ENCODE measurements at regions not wholly inside any gene's neighbourhood (a gene's known extent, or its start where the extent isn't known, plus 50 kb on each side); places are given as distances from the start of the nearest gene placed in this dataset.

DNA sequence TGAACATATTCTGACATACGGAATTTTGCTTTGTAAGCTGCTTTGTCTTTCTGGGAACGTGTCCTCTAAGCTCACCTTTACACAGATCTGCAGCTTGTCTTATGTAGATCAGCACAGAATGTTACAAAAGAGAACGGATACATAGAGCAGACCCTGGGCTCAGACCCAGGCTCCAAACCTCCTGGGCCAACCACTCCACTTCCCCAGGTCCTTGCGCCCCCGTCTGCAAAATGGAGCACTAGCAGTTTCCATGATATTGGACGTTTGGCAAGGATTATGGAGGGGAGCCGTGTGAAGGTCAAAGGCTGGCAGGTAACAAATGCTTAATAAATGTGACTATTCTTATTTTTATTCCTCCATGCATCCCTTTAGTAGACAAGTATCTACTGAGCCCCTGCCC is 358.4 kb downstream of the CTTN start:
- H3K4me1 ChIP-seq: peaks cover 5% of the 10 kb centered on the region
- H3K4me1 Mint-ChIP-seq: peaks cover 10% of the 10 kb centered on the region
- no peak overlapping the region for H3K9ac ChIP-seq
- no peak overlapping the region for H3K4me3 Mint-ChIP-seq
- no peaks in the 10 kb centered on the region for H3K79me2 ChIP-seq (ENCODE audit: low read depth)
- H2AFZ ChIP-seq (replicated peaks): no peak overlapping the region
- TF ChIP-seq EZH2 (IDR thresholded peaks at IDR 0.05): no peak
- TF ChIP-seq, protein P1, sequence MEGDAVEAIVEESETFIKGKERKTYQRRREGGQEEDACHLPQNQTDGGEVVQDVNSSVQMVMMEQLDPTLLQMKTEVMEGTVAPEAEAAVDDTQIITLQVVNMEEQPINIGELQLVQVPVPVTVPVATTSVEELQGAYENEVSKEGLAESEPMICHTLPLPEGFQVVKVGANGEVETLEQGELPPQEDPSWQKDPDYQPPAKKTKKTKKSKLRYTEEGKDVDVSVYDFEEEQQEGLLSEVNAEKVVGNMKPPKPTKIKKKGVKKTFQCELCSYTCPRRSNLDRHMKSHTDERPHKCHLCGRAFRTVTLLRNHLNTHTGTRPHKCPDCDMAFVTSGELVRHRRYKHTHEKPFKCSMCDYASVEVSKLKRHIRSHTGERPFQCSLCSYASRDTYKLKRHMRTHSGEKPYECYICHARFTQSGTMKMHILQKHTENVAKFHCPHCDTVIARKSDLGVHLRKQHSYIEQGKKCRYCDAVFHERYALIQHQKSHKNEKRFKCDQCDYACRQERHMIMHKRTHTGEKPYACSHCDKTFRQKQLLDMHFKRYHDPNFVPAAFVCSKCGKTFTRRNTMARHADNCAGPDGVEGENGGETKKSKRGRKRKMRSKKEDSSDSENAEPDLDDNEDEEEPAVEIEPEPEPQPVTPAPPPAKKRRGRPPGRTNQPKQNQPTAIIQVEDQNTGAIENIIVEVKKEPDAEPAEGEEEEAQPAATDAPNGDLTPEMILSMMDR (IDR thresholded peaks at IDR 0.05): no peak
- TF ChIP-seq EZH2phosphoT487 (IDR thresholded peaks at IDR 0.05): no peak
- no peak overlapping the region for H3K27ac ChIP-seq
- H3K9me3 Mint-ChIP-seq: peaks cover 9% of the 10 kb centered on the region
- H4K20me1 ChIP-seq (ENCODE audit: low read depth): no peaks in the 10 kb centered on the region
- H3K36me3 Mint-ChIP-seq: no peaks in the 10 kb centered on the region
- peaks cover under 1% of the 10 kb centered on the region for H3K36me3 ChIP-seq
- no peak for DNase-seq (ENCODE audit: low spot score)
- H3F3A ChIP-seq (ENCODE audit: low read depth): no peaks in the 10 kb centered on the region
- peaks cover under 1% of the 10 kb centered on the region for H3K9me3 ChIP-seq (ENCODE audit: low read depth)
- no peak overlapping the region for H3K4me2 ChIP-seq
- no peaks in the 10 kb centered on the region for H3K27me3 ChIP-seq
- H3K27ac Mint-ChIP-seq: no peak overlapping the region
- no peak overlapping the region for H3K4me3 ChIP-seq
- H3K27me3 Mint-ChIP-seq (ENCODE audit: insufficient read depth, low read depth): peaks cover 11% of the 10 kb centered on the region

DNA sequence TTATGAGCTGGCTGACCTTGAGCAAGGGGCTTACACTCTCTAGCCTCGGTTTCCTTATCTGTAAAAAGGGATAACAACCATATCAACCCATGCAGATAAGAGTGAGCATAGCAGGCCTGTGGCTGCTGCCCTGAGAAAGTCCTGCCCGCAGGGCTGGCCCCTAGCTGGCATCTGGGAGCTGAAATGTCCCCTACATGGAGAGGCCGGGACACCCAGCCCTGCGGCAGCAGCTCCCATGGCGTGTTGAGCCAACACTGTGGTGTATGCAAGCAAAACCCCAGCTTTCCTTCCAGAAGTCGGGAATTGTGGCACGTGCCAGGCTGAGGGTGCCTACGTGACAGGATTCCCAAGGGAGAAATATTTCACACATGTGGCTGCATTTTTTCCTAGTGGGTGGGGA is 358.9 kb downstream of the CTTN start:
- H3K27ac Mint-ChIP-seq: no peak overlapping the region
- Histone ChIP-seq H4K20me1 (ENCODE audit: low read depth) (no peaks in the 10 kb centered on the region), H3K9ac (no peak overlapping the region), H3K4me2 (no peak overlapping the region), H2AFZ (replicated peaks) (no peak overlapping the region), H3K4me3 (no peak overlapping the region), H3K79me2 (ENCODE audit: low read depth) (no peaks in the 10 kb centered on the region), H3K27me3 (no peaks in the 10 kb centered on the region), H3K4me1 (peaks cover 5% of the 10 kb centered on the region), H3F3A (ENCODE audit: low read depth) (no peaks in the 10 kb centered on the region), H3K27ac (no peak overlapping the region), H3K9me3 (ENCODE audit: low read depth) (no peaks in the 10 kb centered on the region), H3K36me3 (no peaks in the 10 kb centered on the region)
- no peak overlapping the region for H3K4me3 Mint-ChIP-seq
- H3K36me3 Mint-ChIP-seq: no peaks in the 10 kb centered on the region
- peaks cover 8% of the 10 kb centered on the region for H3K27me3 Mint-ChIP-seq (ENCODE audit: insufficient read depth, low read depth)
- no peak for DNase-seq (ENCODE audit: low spot score)
- peaks cover 12% of the 10 kb centered on the region for H3K4me1 Mint-ChIP-seq
- peaks cover 6% of the 10 kb centered on the region for H3K9me3 Mint-ChIP-seq
- TF ChIP-seq EZH2phosphoT487 (IDR thresholded peaks at IDR 0.05): no peak

DNA sequence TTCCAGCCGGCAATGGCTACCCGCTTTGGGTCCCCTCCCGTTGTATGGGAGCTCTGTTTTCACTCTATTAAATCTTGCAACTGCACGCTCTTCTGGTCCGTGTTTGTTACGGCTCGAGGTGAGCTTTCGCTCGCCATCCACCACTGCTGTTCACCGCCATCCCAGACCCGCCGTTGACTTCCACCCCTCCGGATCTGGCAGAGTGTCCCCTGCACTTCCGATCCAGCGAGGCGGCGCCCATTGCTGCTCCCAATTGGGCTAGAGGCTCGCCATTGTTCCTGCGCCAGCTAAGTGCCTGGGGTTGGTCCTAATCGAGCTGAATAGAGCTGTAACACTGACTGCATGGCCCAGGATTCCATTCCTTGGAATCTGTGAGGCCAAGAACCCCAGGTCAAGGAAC is 359.9 kb downstream of the CTTN start:
- Mint-ChIP-seq H3K27ac (no peak overlapping the region), H3K27me3 (ENCODE audit: insufficient read depth, low read depth) (peaks cover 8% of the 10 kb centered on the region), H3K9me3 (peaks cover 4% of the 10 kb centered on the region), H3K36me3 (no peaks in the 10 kb centered on the region), H3K4me1 (peaks cover 12% of the 10 kb centered on the region), H3K4me3 (no peak overlapping the region)
- Histone ChIP-seq H3F3A (ENCODE audit: low read depth) (no peaks in the 10 kb centered on the region), H3K27me3 (no peaks in the 10 kb centered on the region), H3K4me1 (peaks cover 5% of the 10 kb centered on the region), H3K79me2 (ENCODE audit: low read depth) (no peaks in the 10 kb centered on the region), H3K9me3 (ENCODE audit: low read depth) (no peaks in the 10 kb centered on the region), H2AFZ (replicated peaks) (no peak overlapping the region), H3K27ac (no peak overlapping the region), H3K4me2 (no peak overlapping the region), H3K4me3 (no peak overlapping the region), H3K9ac (no peak overlapping the region), H4K20me1 (ENCODE audit: low read depth) (no peaks in the 10 kb centered on the region), H3K36me3 (no peaks in the 10 kb centered on the region)
- TF ChIP-seq EZH2 (IDR thresholded peaks at IDR 0.05) (no peak), EZH2phosphoT487 (IDR thresholded peaks at IDR 0.05) (no peak)
- TF ChIP-seq, protein P1 (IDR thresholded peaks at IDR 0.05): no peak
- DNase-seq (ENCODE audit: low spot score): no peak

DNA sequence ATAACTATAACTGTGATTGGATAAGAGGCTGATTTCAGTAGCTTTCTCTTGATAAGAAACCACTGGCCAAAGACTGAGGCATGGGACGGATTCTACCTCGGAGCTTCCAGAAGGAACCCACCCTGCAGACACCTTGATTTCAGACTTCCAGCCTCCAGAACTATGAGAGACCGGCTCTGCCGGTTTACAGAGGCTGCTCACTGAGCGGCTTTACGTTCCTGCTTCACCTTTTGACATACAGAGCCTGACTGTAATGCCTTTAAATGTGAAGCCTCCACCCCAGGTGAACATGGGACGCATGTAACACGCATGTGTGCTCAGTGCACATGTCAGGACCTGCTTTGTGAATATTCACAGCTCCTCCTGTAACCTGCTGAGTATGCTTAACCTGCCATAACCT is 361.5 kb downstream of the CTTN start:
- H3K27me3 ChIP-seq: no peaks in the 10 kb centered on the region
- Mint-ChIP-seq H3K27me3 (ENCODE audit: insufficient read depth, low read depth) (peaks cover 8% of the 10 kb centered on the region), H3K9me3 (no peaks in the 10 kb centered on the region), H3K27ac (no peak overlapping the region), H3K4me1 (peaks cover 12% of the 10 kb centered on the region), H3K36me3 (no peaks in the 10 kb centered on the region), H3K4me3 (no peak overlapping the region)
- H2AFZ ChIP-seq (replicated peaks): no peak overlapping the region
- TF ChIP-seq EZH2 (IDR thresholded peaks at IDR 0.05): no peak
- TF ChIP-seq EZH2phosphoT487 (IDR thresholded peaks at IDR 0.05): no peak
- TF ChIP-seq, protein P1 (IDR thresholded peaks at IDR 0.05): no peak
- no peak overlapping the region for H3K4me3 ChIP-seq
- H3K79me2 ChIP-seq (ENCODE audit: low read depth): no peaks in the 10 kb centered on the region
- no peaks in the 10 kb centered on the region for H4K20me1 ChIP-seq (ENCODE audit: low read depth)
- peaks cover 5% of the 10 kb centered on the region for H3K4me1 ChIP-seq
- DNase-seq (ENCODE audit: low spot score): no peak
- H3K36me3 ChIP-seq: no peaks in the 10 kb centered on the region
- H3K9me3 ChIP-seq (ENCODE audit: low read depth): no peaks in the 10 kb centered on the region
- no peak overlapping the region for H3K27ac ChIP-seq
- no peak overlapping the region for H3K9ac ChIP-seq
- no peak overlapping the region for H3K4me2 ChIP-seq
- H3F3A ChIP-seq (ENCODE audit: low read depth): no peaks in the 10 kb centered on the region

Measured in neural progenitor cell (in vitro differentiated cells).